Panc1 (cell line): ENCODE measurements at regions not wholly inside any gene's neighbourhood (a gene's known extent, or its start where the extent isn't known, plus 50 kb on each side); places are given as distances from the start of the nearest gene placed in this dataset.

Source experiments
- SIN3A ChIP-seq: IDR thresholded peaks from 2 replicates; pipeline ENCODE4 v1.6.1; 2012; ENCODE audit warnings: low read depth, mild to moderate bottlenecking, low read length, moderate library complexity, borderline replicate concordance; ENCODE audit not compliant: insufficient read depth
- TF ChIP-seq, protein P1 (sequence below): fragments of 450-650 bp; IDR thresholded peaks from 2 replicates; pipeline ENCODE4 v1.5.1; 2017; ENCODE audit warnings: mild to moderate bottlenecking

DNA sequence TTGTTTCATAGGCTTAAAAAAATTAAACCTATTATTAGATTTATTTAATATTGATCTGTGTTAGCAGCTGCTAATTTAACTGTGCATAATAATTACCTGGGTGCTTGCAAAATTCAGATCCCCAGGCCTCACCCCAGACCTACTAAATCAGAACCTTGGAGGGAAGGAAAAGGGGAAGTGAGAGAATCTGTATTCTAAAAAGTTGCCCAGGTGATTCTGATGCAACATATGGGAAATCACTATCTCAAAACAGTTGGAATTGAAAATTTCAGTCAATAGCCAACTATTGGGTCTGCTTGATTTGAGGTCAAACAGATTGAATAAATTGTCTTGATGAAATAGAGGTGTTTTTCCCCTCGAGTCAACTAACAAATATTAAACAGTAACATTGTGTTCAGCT is 538.5 kb upstream of the ADAMTS9 start:
- TF ChIP-seq, protein P1, sequence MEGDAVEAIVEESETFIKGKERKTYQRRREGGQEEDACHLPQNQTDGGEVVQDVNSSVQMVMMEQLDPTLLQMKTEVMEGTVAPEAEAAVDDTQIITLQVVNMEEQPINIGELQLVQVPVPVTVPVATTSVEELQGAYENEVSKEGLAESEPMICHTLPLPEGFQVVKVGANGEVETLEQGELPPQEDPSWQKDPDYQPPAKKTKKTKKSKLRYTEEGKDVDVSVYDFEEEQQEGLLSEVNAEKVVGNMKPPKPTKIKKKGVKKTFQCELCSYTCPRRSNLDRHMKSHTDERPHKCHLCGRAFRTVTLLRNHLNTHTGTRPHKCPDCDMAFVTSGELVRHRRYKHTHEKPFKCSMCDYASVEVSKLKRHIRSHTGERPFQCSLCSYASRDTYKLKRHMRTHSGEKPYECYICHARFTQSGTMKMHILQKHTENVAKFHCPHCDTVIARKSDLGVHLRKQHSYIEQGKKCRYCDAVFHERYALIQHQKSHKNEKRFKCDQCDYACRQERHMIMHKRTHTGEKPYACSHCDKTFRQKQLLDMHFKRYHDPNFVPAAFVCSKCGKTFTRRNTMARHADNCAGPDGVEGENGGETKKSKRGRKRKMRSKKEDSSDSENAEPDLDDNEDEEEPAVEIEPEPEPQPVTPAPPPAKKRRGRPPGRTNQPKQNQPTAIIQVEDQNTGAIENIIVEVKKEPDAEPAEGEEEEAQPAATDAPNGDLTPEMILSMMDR, result no peak
- no peak for TF ChIP-seq SIN3A
